GM19193 (cell line): ENCODE measurements at regions not wholly inside any gene's neighbourhood (a gene's known extent, or its start where the extent isn't known, plus 50 kb on each side); places are given as distances from the start of the nearest gene placed in this dataset.

ENCODE experiments used
- POLR2A ChIP-seq: IDR thresholded peaks from 4 replicates; pipeline ENCODE4 v1.6.1; 2011; ENCODE audit not compliant: insufficient read depth, insufficient read length; ENCODE audit errors: extremely low read depth

- no peak for TF ChIP-seq POLR2A
Observed at GRCh38 chr14:65177551-65177950, 75.2 kb upstream of the MAX start.

DNA sequence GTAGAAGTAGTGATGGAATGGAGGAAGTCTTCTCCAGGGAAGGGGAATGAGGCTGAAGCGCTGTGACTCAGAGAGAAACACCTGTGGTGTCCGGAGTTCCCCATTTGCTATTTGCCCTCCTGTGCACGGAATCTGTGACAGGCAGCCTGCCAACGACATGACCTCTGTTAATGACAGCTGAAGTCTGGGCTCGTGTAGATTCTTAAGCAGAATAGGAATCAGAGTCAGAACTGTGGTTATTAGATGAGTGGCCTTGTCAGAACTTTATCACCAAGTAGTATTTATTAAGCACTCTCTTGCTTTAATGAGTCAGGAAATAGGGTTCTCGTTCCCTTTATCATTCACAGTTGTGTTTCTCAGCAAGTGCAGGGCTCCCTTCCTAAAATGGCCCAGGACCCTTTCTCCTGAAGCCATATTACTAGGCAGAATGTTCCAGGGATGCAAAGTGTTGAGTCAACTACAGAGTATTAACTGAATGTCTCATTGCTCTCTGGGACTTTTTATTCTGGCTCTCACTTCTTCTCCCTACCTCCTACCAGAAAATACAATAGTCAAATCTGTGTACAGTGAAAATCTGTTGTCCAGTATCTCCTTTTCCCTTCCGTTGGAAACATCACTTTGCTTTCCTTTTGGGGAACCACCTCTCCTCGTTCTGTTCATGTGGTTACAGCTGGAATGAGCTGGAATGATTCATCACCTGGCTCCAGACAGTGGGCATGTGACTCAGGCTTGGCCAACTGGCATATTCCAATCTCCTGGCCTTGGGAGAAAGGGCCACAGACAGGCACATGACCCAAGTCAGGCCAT lies 77.8 kb upstream of the MAX start:
- no peak for TF ChIP-seq POLR2A

GRCh38 chr14:65180725-65181025 lies 78.4 kb upstream of the MAX start:
- TF ChIP-seq POLR2A, result no peak

DNA sequence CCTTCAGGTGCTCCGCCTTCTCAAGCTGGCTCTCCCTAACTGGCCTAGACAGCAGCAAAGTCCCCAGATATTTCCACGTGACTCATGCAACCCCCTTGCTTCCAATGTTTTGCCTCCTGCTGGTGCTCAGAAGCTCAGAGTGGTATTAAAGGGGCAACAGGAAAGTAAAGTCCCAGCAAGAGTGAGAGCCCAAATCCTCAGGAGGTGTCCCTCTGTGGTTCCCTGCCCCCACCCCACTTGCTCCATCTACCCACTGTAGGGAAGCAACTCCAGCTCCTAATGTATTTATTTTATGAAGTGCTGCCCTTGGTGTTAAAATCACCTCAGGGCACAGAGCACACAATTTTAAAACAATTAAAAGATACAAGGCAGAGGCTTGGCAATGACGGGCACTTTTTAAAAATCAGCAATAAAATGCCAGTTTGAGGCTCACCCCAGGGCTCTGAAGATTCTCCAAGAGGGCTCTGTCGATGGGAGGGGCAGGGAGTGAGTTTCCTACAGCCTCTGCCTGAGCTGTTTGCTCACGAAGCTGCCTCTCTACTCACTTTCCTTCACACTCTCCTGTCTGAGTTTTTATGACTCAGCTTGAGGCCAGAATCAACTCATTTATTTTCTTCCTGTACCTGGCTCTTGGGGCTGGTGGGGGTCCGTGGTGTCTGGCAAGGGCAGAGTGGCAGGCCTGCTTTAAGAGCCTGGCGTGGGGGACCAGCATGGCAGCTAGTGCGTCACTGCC lies 81.9 kb upstream of the MAX start:
- TF ChIP-seq POLR2A, result no peak

DNA sequence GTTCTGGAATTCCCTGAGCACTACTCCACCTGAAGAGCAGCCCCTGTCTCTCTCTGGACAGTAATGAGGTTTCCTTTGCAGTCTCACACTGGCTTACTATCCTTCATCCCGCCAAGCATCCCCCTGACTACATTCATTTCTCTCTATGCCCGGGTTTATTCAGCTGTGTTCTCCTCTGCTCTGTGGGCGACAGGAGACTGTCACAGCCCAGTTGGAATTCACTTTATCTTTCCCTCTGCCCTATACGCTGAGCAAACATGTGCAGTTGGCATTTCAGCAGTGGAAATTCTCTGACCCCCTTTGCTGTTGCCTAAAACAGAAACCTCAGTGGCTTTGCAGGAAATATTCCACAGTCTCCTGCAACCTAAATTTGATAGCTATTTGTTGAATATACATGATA lies 83.5 kb upstream of the MAX start:
- TF ChIP-seq POLR2A, result no peak

- no peak for TF ChIP-seq POLR2A
Observed at GRCh38 chr14:65186951-65187350, 84.6 kb upstream of the MAX start.

GRCh38 chr14:65187421-65188049 lies 85.2 kb upstream of the MAX start:
- no peak for TF ChIP-seq POLR2A

DNA sequence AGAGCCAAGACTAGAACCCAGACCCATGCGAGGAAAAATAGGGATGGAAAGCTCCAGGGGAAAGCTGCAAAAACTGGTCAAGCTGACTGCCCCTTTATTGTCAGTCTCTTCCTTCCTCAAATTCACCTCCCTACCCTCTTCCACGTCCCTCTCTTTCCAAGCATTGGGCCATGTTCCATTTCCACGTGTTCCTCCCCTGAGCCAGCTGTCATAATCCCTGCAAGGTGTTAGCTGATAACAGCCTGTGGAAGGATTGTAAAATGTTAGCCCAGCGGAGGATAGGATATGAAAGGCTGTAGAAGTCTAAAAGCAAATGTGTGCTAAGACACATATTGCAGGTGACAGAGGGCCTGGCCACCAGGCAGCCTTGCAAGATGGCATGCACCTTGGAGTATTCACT lies 88.0 kb upstream of the MAX start:
- TF ChIP-seq POLR2A, result no peak

DNA sequence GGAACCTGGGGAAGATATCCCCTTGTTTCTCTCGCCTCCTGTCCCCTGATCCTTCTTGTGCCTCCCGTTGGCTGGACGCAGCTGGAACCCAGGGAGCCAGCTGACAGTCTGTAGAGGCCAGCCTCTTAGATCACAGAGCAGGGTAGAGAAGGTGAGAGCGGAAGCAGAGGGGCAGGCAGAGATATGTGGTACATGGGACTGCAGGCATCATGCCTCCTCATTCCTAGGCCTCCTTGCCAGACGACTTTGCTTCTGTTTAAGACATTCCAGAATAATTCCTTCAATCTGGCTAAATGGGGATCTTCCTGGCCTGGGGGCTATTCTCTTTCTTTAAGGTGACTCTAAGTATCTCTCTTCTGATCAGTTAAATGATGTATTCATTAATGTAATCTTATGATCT lies 89.4 kb upstream of the MAX start:
- no peak for TF ChIP-seq POLR2A

- no peak for TF ChIP-seq POLR2A
Observed at GRCh38 chr14:65192686-65193085, 90.4 kb upstream of the MAX start.

GRCh38 chr14:65193916-65194590 lies 91.7 kb upstream of the MAX start:
- no peak for TF ChIP-seq POLR2A

- TF ChIP-seq POLR2A, result no peak
Observed at GRCh38 chr14:65195042-65195719, 92.9 kb upstream of the MAX start.

GRCh38 chr14:65198346-65198745 lies 96.0 kb upstream of the MAX start:
- TF ChIP-seq POLR2A, result no peak

- TF ChIP-seq POLR2A, result no peak
Observed at GRCh38 chr14:65200454-65200853, 98.1 kb upstream of the MAX start.

DNA sequence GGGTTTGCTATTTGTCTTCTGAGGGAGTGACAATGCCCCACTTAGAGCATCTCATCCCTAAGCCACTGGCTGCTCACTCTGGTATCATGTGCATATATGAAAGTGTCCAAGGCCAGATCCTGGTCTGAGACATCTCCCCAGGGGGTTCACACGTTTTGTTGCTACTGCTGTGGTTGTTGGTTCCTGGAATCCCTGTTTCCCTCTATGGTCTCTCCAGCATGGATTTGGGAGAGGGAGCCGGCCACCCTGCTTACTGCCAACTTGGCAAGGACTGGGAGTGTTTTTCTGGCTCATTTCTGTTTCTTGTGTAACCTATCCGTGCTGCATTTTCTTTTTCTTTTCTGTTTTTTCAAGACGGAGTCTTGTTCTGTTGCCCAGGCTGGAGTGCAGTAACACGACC lies 101.3 kb upstream of the MAX start:
- TF ChIP-seq POLR2A, result no peak
